Right cardiac atrium (tissue), 5 donors: ENCODE measurements at regions not wholly inside any gene's neighbourhood (a gene's known extent, or its start where the extent isn't known, plus 50 kb on each side); places are given as distances from the start of the nearest gene placed in this dataset.
"Not testable (repeated sequence)": the region's sequence is repeated elsewhere in the genome, so short reads cannot be mapped to it uniquely, and the experiment has no call there.

ENCODE experiments used
- ATAC-seq, 2 donors: fragments of 200-7000 bp; cut with Tn5 transposase; one replicate each; pipeline versions ENCODE4 v1.8.0 to v1.9.1; 2020; ENCODE audit warnings: moderate library complexity in 2 of 2, mild to moderate bottlenecking in 1 of 2
- DNase-seq, 3 donors: peaks; one replicate each; pipeline ENCODE4 v3.0.0-alpha.2; 2020
- H3K27ac ChIP-seq: one replicate; pipeline ENCODE4 v1.5.1; 2013; ENCODE audit warnings: mild to moderate bottlenecking, low read length, control low read depth, moderate library complexity
- H3K27me3 ChIP-seq: one replicate; pipeline ENCODE4 v1.6.1; 2013; ENCODE audit not compliant: control insufficient read depth, insufficient read depth
- H3K4me1 ChIP-seq: one replicate; pipeline ENCODE4 v1.6.1; 2013; ENCODE audit warnings: low read length; ENCODE audit not compliant: control insufficient read depth, insufficient read depth
- H3K4me3 ChIP-seq: one replicate; pipeline ENCODE4 v1.5.1; 2013; ENCODE audit warnings: low read length, control low read depth
- H3K9me3 ChIP-seq: one replicate; pipeline ENCODE4 v1.6.1; 2013; ENCODE audit warnings: low read length; ENCODE audit not compliant: control insufficient read depth
- WGBS: extraction: QIAGEN DNeasy Blood & Tissue Kit; methylation state at CpG from one replicate; pipeline ENCODE4 v1.1.7; 2013; 5-methylcytosine and 5-hydroxymethylcytosine counted together
- intact Hi-C, 4 donors: fragments of 100-400 bp; cut with DNase I; formaldehyde crosslinking; loops; one replicate each; pipeline versions ENCODE4 v1.11.0 to v1.14.0; 2022 to 2023
- donor health status: healthy with polysubstance abuse.
- donor health status: DM: no; HTN: yes; CAD: no.
- donor health status: DM: no; HTN: no; CAD: no.
- donor health status: DM: no; HTN: yes; CAD: no; lungs with severe emphysema.
- donor health status: DM: yes; HTN: yes; CAD: no.

DNA sequence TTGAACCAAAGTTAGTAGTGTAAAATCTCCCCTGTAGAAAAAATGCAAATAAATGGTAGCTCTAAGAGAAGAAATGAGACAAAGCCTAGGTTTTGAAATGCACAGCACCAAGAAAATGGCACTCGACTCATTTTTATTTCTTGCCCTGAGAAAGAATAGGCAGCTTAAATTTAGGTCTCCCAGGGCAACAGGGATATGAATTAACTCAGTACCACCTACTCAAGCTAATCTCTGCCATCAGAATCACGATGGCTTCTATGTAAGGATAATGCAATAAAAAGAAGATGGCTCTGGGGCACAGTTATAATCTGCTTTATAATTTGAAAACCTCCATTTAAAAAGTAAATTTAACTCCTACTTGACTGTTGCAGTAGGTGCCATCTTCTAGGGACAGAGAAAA, 1784.3 kb downstream of the LRRC4C start:
- WGBS = 73% methylated on average over 2 of the region's 2 CpGs
- H3K27ac ChIP-seq = no peak overlapping the region
- intact Hi-C loops = no loop called here
- H3K4me3 ChIP-seq = no peak overlapping the region
- H3K9me3 ChIP-seq = no peaks in the 10 kb centered on the region
- DNase-seq = no peak
- H3K27me3 ChIP-seq = no peaks in the 10 kb centered on the region
- ATAC-seq = no peak
- no peaks in the 10 kb centered on the region for H3K4me1 ChIP-seq

DNA sequence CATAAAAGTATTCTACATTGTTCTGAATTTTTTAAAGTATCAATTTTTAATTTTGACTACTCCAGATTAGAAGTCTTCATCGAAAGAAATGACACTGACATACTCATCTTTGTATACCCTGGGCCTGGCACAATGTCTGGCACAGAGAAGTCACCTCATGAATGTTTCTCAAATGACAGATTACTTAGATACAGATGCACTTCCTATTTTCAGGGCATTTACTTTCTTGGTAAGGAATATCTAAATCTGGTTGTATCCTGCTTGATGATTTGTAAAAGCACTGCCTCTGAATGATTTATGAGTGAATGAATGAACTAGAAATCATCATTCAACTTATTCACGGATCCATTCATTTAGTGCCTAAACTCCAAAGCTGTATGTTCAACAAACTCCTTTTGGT, 1784.7 kb downstream of the LRRC4C start:
- H3K4me1 ChIP-seq = no peaks in the 10 kb centered on the region
- no peak overlapping the region for H3K27ac ChIP-seq
- H3K27me3 ChIP-seq = no peaks in the 10 kb centered on the region
- no peaks in the 10 kb centered on the region for H3K9me3 ChIP-seq
- no peak overlapping the region for H3K4me3 ChIP-seq
- ATAC-seq (no peak), DNase-seq (no peak)
- WGBS = 78% methylated on average over 2 of the region's 2 CpGs
- intact Hi-C loops = no loop called here

DNA sequence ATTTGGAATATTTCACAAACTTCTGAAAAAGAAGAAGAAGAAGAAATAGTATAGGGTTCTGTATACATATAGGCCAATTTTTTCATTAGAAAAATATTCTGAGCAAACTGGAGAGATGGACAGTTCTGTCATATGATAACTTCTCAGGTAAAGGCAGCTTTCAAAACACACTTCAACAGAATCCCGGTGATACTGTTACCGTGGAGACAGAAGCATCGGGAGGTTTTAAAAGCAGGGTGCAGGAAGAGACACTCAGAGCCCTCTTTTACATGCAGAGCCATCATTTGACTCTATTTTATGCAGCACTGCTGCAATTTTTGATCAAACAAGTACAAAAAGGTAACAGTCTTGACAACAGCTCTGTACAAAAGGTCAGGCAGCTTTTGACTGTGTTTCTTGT, 1785.4 kb downstream of the LRRC4C start:
- no peaks in the 10 kb centered on the region for H3K4me1 ChIP-seq
- H3K27me3 ChIP-seq = no peaks in the 10 kb centered on the region
- no peak overlapping the region for H3K27ac ChIP-seq
- WGBS = 71% methylated on average over 3 of the region's 3 CpGs
- intact Hi-C loops = no loop called here
- H3K9me3 ChIP-seq = no peaks in the 10 kb centered on the region
- H3K4me3 ChIP-seq = no peak overlapping the region
- no peak for DNase-seq
- ATAC-seq = no peak

DNA sequence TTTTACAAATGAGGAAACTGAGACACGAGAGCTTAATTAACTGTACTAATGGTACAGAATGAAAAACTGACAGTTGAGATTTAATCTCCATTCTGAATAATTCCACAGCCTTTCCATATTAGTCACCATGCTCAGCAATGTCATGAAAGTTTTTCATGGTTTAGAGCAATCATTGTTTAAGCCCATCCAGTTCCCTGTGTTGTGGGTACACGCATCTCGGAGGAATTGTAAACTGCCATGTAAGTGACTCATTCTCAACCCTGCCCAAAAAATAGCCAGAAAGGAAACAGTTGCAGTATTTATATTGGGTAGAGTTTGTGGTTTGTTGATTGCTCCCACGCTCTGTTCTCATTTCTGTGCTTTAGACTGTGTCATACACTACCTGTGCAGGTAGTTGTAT, 1790.8 kb downstream of the LRRC4C start:
- H3K4me1 ChIP-seq = no peaks in the 10 kb centered on the region
- ATAC-seq (no peak), DNase-seq (no peak)
- H3K27ac ChIP-seq = no peak overlapping the region
- H3K9me3 ChIP-seq = no peaks in the 10 kb centered on the region
- no peaks in the 10 kb centered on the region for H3K27me3 ChIP-seq
- WGBS = 57% methylated on average over 4 of the region's 4 CpGs
- H3K4me3 ChIP-seq = no peak overlapping the region
- intact Hi-C loops = no loop called here

DNA sequence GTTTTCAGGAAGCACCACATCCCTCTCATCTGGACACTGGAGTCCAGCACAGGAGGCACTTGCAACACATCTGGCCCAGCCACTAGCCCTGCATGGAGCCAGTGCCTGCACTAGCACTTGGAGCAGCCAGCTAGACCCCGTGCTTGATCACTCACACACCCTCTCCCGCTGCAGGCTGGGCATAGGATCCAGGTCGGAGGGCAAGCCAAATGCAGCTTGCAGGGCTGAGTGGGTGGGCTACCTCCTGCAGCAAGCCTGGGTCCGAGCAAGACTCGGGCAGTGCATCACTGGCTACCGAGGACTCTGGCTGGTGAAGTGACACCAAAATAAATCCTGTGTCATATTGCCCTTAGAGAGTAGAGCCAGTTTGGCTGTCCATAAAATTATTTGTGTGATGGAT, 1795.4 kb downstream of the LRRC4C start:
- 88% methylated on average over 6 of the region's 6 CpGs for WGBS
- ATAC-seq = no peak
- DNase-seq = no peak

DNA sequence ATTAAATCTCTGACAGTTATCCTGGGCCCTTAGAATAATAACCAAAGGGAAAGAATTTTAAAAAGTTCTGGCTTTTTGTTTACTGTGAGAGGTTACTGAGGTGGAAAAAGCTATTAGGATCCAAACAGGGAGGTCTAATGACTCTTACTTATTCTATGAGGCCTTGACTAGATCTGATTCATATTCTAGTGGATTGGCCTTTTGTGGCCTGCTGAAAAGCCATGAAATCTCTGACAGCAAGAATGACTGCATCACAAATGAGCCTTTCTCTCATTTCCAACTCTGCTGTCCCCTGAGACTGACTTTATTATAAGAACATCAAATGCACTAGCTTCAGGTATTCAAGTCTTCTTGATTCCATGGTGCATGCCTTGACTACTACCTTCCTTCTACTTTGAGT, 1797.6 kb downstream of the LRRC4C start:
- ATAC-seq = no peak
- no peaks in the 10 kb centered on the region for H3K9me3 ChIP-seq
- no peaks in the 10 kb centered on the region for H3K4me1 ChIP-seq
- no peaks in the 10 kb centered on the region for H3K27me3 ChIP-seq
- H3K27ac ChIP-seq = no peak overlapping the region
- no peak overlapping the region for H3K4me3 ChIP-seq
- intact Hi-C loops = no loop called here
- no peak for DNase-seq

More for the DNA sequence above, 1795.4 kb downstream of the LRRC4C start:
- intact Hi-C loops = no loop called here
- Histone ChIP-seq H3K27me3 (no peaks in the 10 kb centered on the region), H3K4me1 (no peaks in the 10 kb centered on the region), H3K27ac (no peak overlapping the region), H3K4me3 (no peak overlapping the region), H3K9me3 (no peaks in the 10 kb centered on the region)

DNA sequence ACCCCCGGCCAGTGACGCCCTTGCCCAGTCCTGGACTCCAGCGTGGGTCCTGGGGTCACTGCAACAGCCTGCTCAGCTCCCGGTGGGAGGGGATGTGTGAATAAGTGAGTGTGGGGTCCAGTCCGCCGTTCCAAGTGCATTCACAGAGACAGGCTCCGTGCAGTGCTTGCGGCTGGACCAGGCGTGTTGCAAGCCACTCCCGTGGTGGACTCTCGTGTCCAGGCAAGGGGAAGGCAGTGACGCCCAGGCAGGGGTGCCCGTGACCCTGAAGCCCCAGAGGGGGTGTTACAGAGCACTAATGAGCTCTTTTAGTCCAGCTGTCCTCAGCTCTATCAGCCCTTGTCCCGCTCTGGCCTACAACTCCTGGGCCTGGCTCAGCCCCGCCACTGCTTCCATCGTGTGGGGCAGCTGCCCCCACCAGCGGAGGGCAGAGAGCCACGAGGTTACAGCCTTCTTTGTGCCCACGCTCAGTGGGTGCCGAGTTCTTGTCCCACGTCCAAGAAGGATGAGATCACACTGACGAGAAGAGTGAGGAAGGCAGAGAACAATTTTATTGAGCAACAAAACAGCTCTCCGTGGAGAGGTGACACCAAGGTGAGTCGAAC, 1807.5 kb downstream of the LRRC4C start:
- intact Hi-C loops = no loop called here
- whole genome bisulfite sequencing = 80% methylated on average over 24 of the region's 24 CpGs
- DNase-seq = no peak

DNA sequence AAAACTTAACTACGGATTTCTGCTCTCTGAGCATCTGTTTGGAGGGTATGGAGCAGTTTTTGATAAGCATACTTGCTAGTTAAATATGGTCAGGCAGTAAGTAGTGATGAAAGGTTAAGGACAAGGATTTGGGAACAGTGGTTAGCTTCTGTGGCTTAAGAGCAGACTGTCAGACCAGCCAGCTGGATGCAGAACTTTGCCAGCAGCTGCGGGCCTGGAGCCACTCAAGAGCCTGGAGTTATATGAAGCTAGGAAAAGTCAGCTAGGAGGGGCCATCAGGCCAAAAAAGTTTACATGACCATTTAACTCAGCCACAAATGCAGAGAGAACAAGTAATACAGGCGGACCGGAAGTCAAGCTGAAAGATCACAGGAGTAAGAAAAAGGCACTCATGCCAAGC, 1817.7 kb downstream of the LRRC4C start:
- ATAC-seq (peak in 1 of 2 donors; percentile 51), DNase-seq (peak; percentile 23 to 68 (median 61))
- Histone ChIP-seq H3K27ac (no peak overlapping the region), H3K27me3 (no peaks in the 10 kb centered on the region), H3K9me3 (no peaks in the 10 kb centered on the region), H3K4me3 (no peak overlapping the region), H3K4me1 (no peaks in the 10 kb centered on the region)
- WGBS = 46% methylated on average over 4 of the region's 4 CpGs
- intact Hi-C loops = no loop called here

More for the DNA sequence above, 1807.5 kb downstream of the LRRC4C start:
- Histone ChIP-seq H3K27me3 (no peaks in the 10 kb centered on the region), H3K4me3 (no peak overlapping the region), H3K27ac (no peak overlapping the region), H3K9me3 (no peaks in the 10 kb centered on the region), H3K4me1 (no peaks in the 10 kb centered on the region)
- peak in 1 of 2 donors; percentile 29 for ATAC-seq

DNA sequence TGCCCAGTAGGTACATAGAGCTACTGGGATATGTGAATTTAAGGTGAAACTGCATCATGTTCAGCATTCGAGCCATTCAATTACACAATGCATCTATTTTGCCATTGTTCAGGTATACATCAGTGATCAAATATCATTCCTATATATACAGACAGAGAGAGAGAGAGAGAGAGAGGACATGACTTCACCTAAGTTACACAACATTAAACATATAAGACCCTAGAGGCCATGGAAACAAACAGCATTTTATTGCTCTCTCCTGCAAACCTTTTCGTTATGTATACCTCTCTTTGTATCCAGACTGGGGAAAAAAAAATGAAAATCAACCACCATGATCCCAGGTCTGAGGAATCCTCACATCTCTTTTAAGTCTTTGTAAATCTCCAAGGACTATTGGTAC, 1829.1 kb downstream of the LRRC4C start:
- Histone ChIP-seq H3K27me3 (no peaks in the 10 kb centered on the region), H3K27ac (no peak overlapping the region), H3K4me1 (no peaks in the 10 kb centered on the region), H3K9me3 (no peaks in the 10 kb centered on the region), H3K4me3 (no peak overlapping the region)
- DNase-seq = no peak
- 56% methylated on average over 2 of the region's 2 CpGs for WGBS
- ATAC-seq = no peak
- intact Hi-C loops = no loop called here

DNA sequence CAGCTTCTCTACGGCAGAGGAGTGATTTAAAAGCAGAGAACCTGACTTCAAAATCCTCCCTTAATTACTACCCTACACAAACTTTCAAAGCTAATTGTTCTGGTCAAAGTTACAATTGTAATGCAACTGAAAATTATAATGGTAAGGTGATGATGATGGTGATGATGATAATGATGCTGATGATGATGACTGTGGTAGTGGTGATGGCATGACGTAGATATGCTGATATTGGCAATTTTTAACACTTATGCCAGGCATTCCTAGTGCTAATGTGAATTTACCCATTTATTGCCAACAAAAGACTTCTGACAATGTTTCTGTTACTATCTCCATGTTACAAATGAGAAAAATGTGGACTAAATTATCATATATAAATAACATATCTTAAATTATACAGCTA, 1831.1 kb downstream of the LRRC4C start:
- H3K27ac ChIP-seq = no peak overlapping the region
- no peaks in the 10 kb centered on the region for H3K27me3 ChIP-seq
- H3K4me1 ChIP-seq = no peaks in the 10 kb centered on the region
- WGBS = 77% methylated on average over 2 of the region's 2 CpGs
- no peak for DNase-seq
- intact Hi-C loops = no loop called here
- H3K4me3 ChIP-seq = no peak overlapping the region
- ATAC-seq = no peak
- no peaks in the 10 kb centered on the region for H3K9me3 ChIP-seq

DNA sequence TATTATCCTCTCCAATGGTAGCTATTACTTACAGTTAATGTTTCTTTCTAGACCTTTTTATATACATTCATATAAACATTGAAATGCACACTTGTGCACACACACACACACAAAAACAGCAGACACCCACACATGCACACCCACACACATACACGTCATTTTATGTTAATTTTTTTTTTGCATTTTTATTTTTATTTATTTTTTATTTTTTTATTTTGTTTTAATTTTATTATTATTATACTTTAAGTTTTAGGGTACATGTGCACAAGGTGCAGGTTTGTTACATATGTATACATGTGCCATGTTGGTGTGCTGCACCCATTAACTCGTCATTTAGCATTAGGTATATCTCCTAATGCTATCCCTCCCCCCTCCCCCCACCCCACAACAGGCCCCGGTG, 1839.1 kb downstream of the LRRC4C start:
- H3K4me3 ChIP-seq, intact Hi-C loops, H3K4me1 ChIP-seq, H3K27ac ChIP-seq, DNase-seq, ATAC-seq, H3K9me3 ChIP-seq, H3K27me3 ChIP-seq: not testable (repeated sequence)
- WGBS = 76% methylated on average over 1 of the region's 3 CpGs

DNA sequence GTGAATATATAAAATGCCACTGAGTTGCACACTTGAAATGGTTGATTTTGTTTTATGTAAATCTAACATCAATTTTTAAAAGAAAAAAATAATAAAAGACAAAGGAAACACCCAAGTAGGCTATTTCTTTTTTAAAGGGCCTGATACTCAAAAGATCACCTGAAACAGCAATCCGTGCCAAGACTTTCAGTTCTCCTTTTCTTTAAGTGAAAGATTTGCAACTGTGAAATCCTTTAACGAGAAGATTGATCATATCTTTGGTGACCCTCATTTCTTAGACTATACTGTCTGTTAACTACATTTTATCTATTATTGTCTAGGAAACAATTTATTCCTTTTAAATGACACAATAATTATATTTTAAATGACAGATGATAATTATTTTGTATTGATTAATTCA, 1841.5 kb downstream of the LRRC4C start:
- WGBS = 71% methylated on average over 2 of the region's 2 CpGs
- H3K4me3 ChIP-seq = no peak overlapping the region
- DNase-seq (no peak), ATAC-seq (no peak)
- no peak overlapping the region for H3K27ac ChIP-seq
- intact Hi-C loops = no loop called here
- no peaks in the 10 kb centered on the region for H3K27me3 ChIP-seq
- H3K9me3 ChIP-seq = no peaks in the 10 kb centered on the region
- no peaks in the 10 kb centered on the region for H3K4me1 ChIP-seq
